ENCODE measurements at regions not wholly inside any gene's neighbourhood (a gene's known extent, or its start where the extent isn't known, plus 50 kb on each side); places are given as distances from the start of the nearest gene placed in this dataset.

DNA sequence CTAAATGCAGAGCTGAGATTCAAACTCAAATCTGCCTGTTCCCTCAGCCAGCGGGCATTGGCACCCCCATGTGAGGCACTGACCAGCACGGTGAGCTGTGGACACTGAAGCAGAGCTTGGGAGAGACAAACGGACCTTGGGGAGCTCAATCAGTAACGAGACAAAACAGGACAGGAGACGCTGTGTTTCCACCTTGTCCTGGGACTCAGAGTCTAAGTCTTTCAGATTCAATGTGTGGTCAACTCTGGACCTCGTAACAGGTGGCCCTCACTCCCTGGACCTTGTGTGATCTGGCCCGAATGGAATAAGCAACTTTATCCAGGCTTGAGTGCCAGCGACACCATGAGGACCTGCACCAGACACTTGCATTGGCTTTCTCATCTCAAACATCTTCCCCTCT, 232.5 kb downstream of the UACA start:
- ATAC-seq (ENCODE audit: low read depth) (no peak), DNase-seq (ENCODE audit: low spot score in 2 of 2) (no peak)
- Mint-ChIP-seq H3K4me3 (no peak overlapping the region), H3K27ac (no peak overlapping the region), H3K4me1 (peaks cover 46% of the 10 kb centered on the region), H3K27me3 (peaks cover 10% of the 10 kb centered on the region), H3K36me3 (peaks cover 11% of the 10 kb centered on the region), H3K9me3 (peaks cover 3% of the 10 kb centered on the region)

DNA sequence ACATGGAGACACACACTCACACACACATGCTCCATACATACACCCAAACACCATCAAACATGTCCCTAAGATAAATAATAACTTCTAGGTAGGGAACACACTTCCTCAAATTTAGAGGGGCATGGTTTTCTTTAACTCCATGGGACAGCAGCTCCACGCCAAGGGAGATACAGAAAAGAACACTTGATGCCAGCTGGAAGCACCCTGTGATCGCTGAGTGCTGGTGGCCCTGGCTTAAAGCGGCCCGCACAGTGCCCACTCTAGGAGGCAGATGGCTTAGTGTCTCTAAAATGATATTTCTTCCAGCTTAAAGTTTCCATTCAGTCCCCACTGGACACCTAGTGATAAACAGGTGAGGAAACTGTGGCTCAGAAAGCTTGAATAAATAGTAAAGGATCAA, 232.9 kb downstream of the UACA start:
- Mint-ChIP-seq H3K36me3 (peaks cover 11% of the 10 kb centered on the region), H3K4me3 (no peak overlapping the region), H3K9me3 (peaks cover 3% of the 10 kb centered on the region), H3K4me1 (peaks cover 42% of the 10 kb centered on the region), H3K27me3 (peaks cover 10% of the 10 kb centered on the region), H3K27ac (no peak overlapping the region)
- ATAC-seq (ENCODE audit: low read depth) (no peak), DNase-seq (ENCODE audit: low spot score in 2 of 2) (no peak)

DNA sequence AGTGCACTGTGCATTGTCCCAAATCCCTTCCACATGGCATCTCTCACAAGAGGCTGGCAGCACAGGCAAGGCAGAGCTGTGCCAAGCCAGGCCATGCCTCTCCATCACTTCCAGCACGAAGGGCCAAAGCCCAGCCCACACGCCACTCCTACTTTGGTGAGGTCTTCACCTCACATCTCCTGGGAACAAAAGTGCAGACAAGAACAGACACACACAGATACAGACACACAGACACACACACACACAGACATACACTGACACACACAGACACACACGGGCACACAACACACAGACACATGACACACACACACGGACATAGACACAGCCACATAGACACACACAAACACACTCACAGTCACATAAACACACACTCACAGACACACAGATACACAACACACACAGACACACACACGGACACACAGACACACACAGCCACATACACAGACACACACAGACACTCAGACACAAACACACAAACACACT, 233.3 kb downstream of the UACA start:
- Mint-ChIP-seq H3K36me3 (peaks cover 11% of the 10 kb centered on the region), H3K27ac (no peak overlapping the region), H3K9me3 (peaks cover 3% of the 10 kb centered on the region), H3K4me1 (peaks cover 38% of the 10 kb centered on the region), H3K4me3 (no peak overlapping the region), H3K27me3 (peaks cover 10% of the 10 kb centered on the region)
- DNase-seq (ENCODE audit: low spot score in 2 of 2) (no peak), ATAC-seq (ENCODE audit: low read depth) (no peak)

DNA sequence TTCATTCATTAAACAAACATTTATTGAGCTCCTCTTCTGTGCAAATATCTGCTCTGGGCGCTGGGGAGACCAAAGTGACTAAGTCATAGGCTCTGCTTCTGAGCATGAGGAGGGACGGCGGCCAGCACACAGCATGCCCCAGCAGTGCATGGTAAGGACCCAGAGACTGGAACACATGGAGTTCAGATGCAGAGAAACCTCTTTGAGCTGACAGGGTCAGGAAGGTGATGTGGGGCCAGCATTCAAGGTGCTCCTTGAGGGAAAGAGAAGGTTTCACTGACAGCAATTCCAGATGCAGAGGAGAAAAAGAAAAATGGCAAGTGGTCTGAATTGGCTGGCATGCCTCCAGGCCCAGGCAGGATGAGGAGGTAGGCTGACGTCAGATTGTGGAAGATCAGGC, 234.5 kb downstream of the UACA start:
- Mint-ChIP-seq H3K4me3 (peak overlapping the region; percentile 30), H3K9me3 (peaks cover 3% of the 10 kb centered on the region), H3K36me3 (peaks cover 11% of the 10 kb centered on the region), H3K27me3 (peaks cover 4% of the 10 kb centered on the region), H3K27ac (no peak overlapping the region), H3K4me1 (peaks cover 28% of the 10 kb centered on the region)
- DNase-seq (ENCODE audit: low spot score in 2 of 2) (no peak), ATAC-seq (ENCODE audit: low read depth) (no peak)

DNA sequence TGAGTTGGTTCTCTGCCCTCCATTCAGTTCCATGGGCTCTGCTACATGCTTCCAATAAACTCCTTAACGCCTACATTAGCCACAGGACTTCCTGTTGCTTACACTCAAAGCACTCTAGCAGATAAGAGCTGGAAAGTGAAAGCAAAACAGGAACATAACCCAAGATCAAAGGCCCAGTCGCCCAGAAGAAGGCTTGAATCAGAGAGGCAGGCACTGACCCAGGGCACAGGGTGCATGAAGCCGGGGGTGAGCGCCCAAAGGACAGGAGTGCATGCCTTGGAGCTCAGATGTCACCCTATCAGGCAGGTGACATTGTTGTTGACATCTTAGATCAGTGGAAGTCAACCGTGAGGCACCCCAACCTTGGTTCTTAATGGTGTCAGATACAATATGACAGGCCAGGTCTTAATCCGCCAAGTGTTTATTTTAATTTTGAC, 235.1 kb downstream of the UACA start:
- peaks cover 4% of the 10 kb centered on the region for H3K27me3 Mint-ChIP-seq
- H3K4me1 Mint-ChIP-seq, result peaks cover 28% of the 10 kb centered on the region
- peaks cover 3% of the 10 kb centered on the region for H3K9me3 Mint-ChIP-seq
- peak overlapping the region; percentile 84 for H3K27ac Mint-ChIP-seq
- peaks cover 11% of the 10 kb centered on the region for H3K36me3 Mint-ChIP-seq
- DNase-seq (ENCODE audit: low spot score in 2 of 2) (peak in 1 of 2 donors; percentile 42), ATAC-seq (ENCODE audit: low read depth) (peak; percentile 84)
- H3K4me3 Mint-ChIP-seq, result peak overlapping the region; percentile 33

DNA sequence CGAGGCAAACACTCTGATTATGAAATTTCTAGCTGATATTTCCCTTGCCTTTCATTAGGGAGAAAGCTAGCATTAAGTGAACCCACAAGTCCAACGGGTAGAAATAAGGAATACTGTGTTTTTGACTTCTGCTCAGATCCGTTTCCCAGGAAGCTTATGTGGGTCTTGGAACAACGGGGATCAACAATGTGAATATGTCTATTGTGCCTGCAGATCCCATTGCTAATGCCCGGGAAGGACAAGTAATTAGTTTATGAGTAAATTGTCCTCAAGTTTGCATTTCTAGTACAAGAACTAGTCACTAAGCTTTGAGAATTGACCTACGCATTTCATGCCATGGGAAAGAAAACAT, 236.4 kb downstream of the UACA start:
- DNase-seq (ENCODE audit: low spot score in 2 of 2), result no peak
- peak overlapping the region; percentile 55 for H3K4me3 Mint-ChIP-seq
- peak overlapping the region; percentile 28 for H3K27ac Mint-ChIP-seq
- no peak for ATAC-seq (ENCODE audit: low read depth)
- peaks cover 28% of the 10 kb centered on the region for H3K4me1 Mint-ChIP-seq
- H3K27me3 Mint-ChIP-seq, result peaks cover 4% of the 10 kb centered on the region
- peaks cover 11% of the 10 kb centered on the region for H3K36me3 Mint-ChIP-seq
- H3K9me3 Mint-ChIP-seq, result peaks cover 3% of the 10 kb centered on the region

DNA sequence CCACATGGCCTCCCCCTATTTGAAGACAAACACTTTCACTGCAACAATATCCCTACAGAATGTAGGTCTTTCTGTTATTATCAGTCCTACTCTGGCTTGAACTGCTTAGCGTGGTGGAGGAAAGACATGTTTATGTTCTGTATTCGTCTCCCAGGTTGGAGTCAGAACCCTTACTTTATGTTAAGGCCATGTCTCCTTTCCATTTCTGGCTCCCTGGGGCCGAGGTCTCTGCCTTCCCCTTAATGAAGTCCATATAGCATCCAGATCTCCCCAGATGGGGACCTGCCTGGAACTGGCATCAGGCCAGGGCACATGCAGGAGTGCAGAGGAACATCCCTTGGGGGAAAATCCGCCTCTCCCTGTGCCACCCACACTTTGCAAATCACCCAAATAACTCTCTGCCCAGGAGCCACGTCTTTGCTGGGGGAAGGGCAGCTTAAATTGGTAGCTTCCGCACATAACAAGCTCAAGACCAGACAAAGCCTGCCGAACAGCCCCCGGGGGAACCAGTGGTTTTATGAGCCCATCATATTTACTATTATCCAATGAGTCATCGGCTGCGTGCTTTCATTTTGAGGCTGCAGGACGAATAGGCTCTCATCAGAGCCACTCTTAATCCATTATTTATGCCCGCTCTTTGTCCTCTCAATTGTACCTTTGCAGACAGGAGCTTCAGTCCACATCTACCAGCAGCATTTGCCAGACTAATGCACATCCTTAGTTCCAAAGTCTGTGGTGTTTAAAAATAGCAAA, 237.0 kb downstream of the UACA start:
- Mint-ChIP-seq H3K36me3 (peaks cover 11% of the 10 kb centered on the region), H3K4me3 (peak overlapping the region; percentile 55), H3K4me1 (peaks cover 28% of the 10 kb centered on the region), H3K27ac (peak overlapping the region; percentile 28), H3K9me3 (peaks cover 3% of the 10 kb centered on the region), H3K27me3 (peaks cover 4% of the 10 kb centered on the region)
- ATAC-seq (ENCODE audit: low read depth) (peak; percentile 87), DNase-seq (ENCODE audit: low spot score in 2 of 2) (peak; percentile 47 to 57)

DNA sequence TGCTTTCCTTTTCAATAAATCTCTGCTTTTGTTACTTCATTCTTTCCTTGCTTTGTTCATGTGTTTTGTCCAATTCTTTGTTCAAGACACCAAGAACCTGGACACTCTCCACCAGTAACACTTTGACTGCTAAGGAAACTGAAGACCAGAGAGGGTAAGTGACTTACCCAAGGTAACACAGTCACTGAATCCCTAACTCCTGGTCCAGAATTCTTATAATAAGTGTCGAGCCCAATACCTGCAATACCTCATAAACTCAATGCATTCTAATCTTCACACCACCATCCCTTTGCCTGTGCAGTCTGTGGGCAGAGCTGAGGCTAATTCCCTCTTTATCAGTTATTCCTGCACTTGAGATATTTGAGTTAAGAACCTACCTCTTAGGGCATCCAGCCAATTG, 237.8 kb downstream of the UACA start:
- H3K27ac Mint-ChIP-seq, result no peak overlapping the region
- DNase-seq (ENCODE audit: low spot score in 2 of 2), result no peak
- no peak overlapping the region for H3K4me3 Mint-ChIP-seq
- H3K9me3 Mint-ChIP-seq, result peaks cover 3% of the 10 kb centered on the region
- peaks cover 4% of the 10 kb centered on the region for H3K27me3 Mint-ChIP-seq
- peaks cover 11% of the 10 kb centered on the region for H3K36me3 Mint-ChIP-seq
- ATAC-seq (ENCODE audit: low read depth), result no peak
- H3K4me1 Mint-ChIP-seq, result peaks cover 28% of the 10 kb centered on the region

DNA sequence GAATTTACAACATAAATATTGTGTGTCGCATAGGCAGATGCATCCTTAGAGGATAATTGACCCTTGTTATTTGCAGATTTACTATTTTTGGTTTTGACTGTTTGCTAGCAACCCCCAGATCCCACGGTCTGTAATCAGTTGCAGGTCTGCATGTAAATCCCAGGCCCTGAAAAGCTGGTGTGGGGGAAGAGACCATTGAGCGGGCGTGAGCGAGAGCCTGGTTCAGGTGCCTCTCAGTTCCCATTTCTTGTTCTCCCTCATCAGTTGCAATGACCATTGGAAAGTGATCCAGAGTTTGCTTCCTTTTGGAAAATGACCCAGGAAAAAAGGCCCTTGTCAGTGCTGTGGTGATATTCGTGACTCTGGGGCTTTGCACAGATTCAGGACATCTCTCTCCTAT, 238.9 kb downstream of the UACA start:
- Mint-ChIP-seq H3K9me3 (peaks cover 3% of the 10 kb centered on the region), H3K36me3 (peaks cover 8% of the 10 kb centered on the region), H3K4me3 (no peak overlapping the region), H3K27me3 (no peaks in the 10 kb centered on the region), H3K27ac (no peak overlapping the region), H3K4me1 (peaks cover 25% of the 10 kb centered on the region)
- ATAC-seq (ENCODE audit: low read depth) (no peak), DNase-seq (ENCODE audit: low spot score in 2 of 2) (no peak)

DNA sequence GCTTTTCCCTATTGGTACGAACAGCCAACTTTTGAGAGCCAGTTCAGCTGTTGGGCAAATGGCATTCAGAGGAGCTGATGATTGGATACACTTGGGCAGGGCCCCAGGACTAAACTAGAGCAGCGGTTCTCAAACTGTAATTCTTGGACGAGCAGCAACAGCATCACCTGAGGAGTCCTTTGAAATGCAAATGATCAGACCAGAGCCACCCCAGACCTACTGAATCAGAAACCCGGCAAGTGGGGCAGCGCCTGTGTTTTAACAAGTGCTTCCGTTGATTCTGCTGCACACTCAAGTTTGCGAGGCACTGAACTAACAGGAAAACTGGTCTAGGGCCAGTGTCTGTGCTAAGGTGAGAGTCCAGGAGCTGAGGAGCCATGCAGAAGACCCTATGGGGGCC, 239.7 kb downstream of the UACA start:
- ATAC-seq (ENCODE audit: low read depth), result no peak

DNA sequence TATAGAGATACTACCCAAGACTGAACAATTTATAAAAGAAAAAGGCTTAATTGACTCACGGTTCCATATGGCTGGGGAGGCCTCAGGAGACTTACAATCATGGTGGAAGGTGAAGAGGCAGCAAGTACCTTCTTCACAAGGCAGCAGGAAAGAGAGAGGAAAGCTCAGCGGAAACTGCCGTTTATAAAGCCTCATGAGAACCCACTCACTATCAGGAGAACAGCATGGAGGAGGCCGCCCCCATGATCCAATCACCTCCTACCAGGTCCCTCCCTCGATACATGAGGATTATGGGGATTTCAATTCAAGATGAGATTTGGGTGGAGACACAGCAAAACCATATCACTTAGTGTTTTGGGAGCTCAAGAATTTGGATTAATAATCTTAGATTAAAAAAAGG, 240.2 kb downstream of the UACA start:
- ATAC-seq (ENCODE audit: low read depth), result no peak
- DNase-seq (ENCODE audit: low spot score in 2 of 2), result no peak
- no peak overlapping the region for H3K4me3 Mint-ChIP-seq
- H3K4me1 Mint-ChIP-seq, result peaks cover 18% of the 10 kb centered on the region
- peaks cover 2% of the 10 kb centered on the region for H3K36me3 Mint-ChIP-seq
- peaks cover 2% of the 10 kb centered on the region for H3K9me3 Mint-ChIP-seq
- H3K27ac Mint-ChIP-seq, result no peak overlapping the region
- peaks cover 3% of the 10 kb centered on the region for H3K27me3 Mint-ChIP-seq

More for the DNA sequence above, 239.7 kb downstream of the UACA start:
- Mint-ChIP-seq H3K27ac (no peak overlapping the region), H3K9me3 (peaks cover 3% of the 10 kb centered on the region), H3K4me1 (peaks cover 21% of the 10 kb centered on the region), H3K36me3 (peaks cover 5% of the 10 kb centered on the region), H3K4me3 (no peak overlapping the region), H3K27me3 (peaks cover 3% of the 10 kb centered on the region)
- DNase-seq (ENCODE audit: low spot score in 2 of 2), result no peak

DNA sequence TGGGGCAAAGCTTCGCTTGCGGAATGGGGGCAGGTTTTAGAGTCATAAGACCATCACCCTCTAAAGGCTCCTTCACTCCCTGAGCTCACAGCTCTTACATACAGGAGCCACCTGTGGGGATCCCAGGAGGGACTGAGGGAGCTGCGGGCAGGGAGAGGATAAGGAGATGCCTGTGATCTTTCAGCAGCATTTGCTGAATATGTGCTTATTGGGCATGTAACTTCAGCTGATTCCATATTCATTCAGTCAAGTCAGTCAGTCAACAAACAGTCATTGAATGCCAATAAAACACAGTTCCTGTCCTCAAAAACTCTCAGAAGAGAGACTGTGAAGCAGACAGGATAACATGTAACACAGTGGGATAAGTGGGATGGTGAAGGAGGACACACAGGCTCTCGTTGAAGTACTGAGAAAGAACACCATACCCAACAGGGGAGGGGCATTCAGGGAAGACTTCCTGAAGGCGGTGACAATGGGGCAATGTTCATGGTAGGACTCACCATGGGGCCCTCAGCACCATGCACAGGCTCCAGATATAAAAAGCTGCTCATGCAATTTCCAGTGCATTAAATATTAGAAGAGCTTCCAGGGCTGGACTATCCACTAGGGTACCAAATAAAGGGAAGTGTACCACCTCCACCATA, 240.9 kb downstream of the UACA start:
- Mint-ChIP-seq H3K36me3 (no peaks in the 10 kb centered on the region), H3K9me3 (no peaks in the 10 kb centered on the region), H3K4me3 (no peak overlapping the region), H3K27me3 (peaks cover 3% of the 10 kb centered on the region), H3K27ac (no peak overlapping the region), H3K4me1 (peaks cover 13% of the 10 kb centered on the region)
- ATAC-seq (ENCODE audit: low read depth) (no peak), DNase-seq (ENCODE audit: low spot score in 2 of 2) (no peak)

DNA sequence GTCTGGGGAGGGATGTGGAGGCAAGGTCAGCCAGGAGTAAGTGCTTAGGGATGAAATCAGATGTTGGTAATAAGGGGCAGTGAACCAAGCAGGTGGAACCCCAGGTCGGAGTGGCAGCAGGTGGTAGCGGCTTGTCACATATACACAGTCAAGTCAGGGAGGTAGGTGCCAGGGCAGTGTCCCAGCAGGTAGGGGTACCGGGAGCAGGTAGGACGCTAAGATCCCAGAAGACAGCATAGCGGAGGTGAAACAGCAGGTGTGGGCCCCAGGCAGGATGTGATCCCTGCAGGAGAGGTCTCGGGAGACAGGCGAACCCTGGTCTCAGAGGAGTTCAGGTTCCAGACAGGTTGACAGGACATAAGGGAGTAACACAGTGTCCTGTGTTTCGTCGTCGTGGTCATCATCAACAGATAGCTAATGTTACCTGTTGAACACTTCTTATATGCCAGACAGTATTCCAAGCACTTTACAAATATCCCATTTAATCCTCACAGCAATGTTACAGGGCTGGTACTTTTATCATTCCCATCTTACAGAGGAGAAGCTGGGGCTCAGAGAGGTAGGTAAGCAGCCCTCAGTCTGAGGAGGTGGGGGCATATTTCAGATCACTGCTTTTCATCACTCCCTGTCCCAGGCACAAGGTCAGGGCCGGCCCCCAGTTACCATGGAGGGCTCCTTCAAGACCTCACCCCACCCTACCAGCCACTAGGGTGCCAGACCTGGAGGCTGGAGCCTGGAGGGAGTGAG, 241.6 kb downstream of the UACA start:
- no peak overlapping the region for H3K27ac Mint-ChIP-seq
- H3K9me3 Mint-ChIP-seq, result no peaks in the 10 kb centered on the region
- no peak for ATAC-seq (ENCODE audit: low read depth)
- peaks cover 3% of the 10 kb centered on the region for H3K27me3 Mint-ChIP-seq
- no peaks in the 10 kb centered on the region for H3K36me3 Mint-ChIP-seq
- H3K4me3 Mint-ChIP-seq, result no peak overlapping the region
- no peak for DNase-seq (ENCODE audit: low spot score in 2 of 2)
- peaks cover 10% of the 10 kb centered on the region for H3K4me1 Mint-ChIP-seq

DNA sequence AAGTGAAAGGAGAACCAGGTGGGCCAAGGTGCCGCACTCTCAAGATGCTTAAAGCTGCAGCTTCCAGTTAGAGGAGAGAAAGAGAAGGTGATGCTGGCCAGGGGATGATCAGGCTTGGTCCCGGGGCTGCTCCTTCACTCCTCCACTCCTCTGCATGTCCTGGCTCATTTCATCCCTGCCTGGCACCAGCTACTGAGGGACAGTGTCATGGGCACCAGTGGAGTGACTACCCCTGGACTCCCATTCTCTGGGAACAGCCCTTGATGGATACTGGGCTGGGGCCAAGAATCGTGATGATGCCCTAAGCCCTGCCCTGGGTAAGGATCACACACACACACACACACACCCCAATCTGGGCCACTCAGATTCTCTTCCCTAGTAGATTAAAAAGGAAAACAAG, 243.7 kb downstream of the UACA start:
- no peaks in the 10 kb centered on the region for H3K4me1 Mint-ChIP-seq
- DNase-seq (ENCODE audit: low spot score in 2 of 2), result no peak
- no peaks in the 10 kb centered on the region for H3K9me3 Mint-ChIP-seq
- H3K27me3 Mint-ChIP-seq, result peaks cover 5% of the 10 kb centered on the region
- ATAC-seq (ENCODE audit: low read depth), result no peak
- H3K4me3 Mint-ChIP-seq, result no peak overlapping the region
- no peak overlapping the region for H3K27ac Mint-ChIP-seq
- no peaks in the 10 kb centered on the region for H3K36me3 Mint-ChIP-seq
